Motor neuron (in vitro differentiated cells): ENCODE measurements at regions not wholly inside any gene's neighbourhood (a gene's known extent, or its start where the extent isn't known, plus 50 kb on each side); places are given as distances from the start of the nearest gene placed in this dataset.

Source experiments
- ATAC-seq, 8 experiments: fragments of 200-7000 bp; cut with Tn5 transposase; replicated peaks in 6 of 8; 2 replicates each; pipeline ENCODE4 v1.8.0; 2021; ENCODE audit warnings: mild to moderate bottlenecking in 8 of 8, moderate library complexity in 8 of 8
- H3K27ac ChIP-seq, 2 donors: fragments of 250-450 bp; sonication (Bioruptor Pico); 2 replicates each; pipeline ENCODE4 v1.9.0; 2021; ENCODE audit warnings: antibody characterized with exemption in 2 of 2, mild to moderate bottlenecking in 2 of 2, moderate library complexity in 1 of 2
- H3K4me1 ChIP-seq, 2 donors: fragments of 250-450 bp; sonication (Bioruptor Pico); replicated peaks in 1 of 2; 2 replicates each; pipeline ENCODE4 v1.6.1; 2021; ENCODE audit warnings: antibody characterized with exemption in 2 of 2, mild to moderate bottlenecking in 2 of 2, moderate library complexity in 1 of 2
- H3K4me3 ChIP-seq, 5 donors: fragments of 250-450 bp; sonication (Bioruptor Pico); 2 replicates each; pipeline ENCODE4 v1.9.0; 2021; ENCODE audit warnings: antibody characterized with exemption in 5 of 5, mild to moderate bottlenecking in 5 of 5, moderate library complexity in 4 of 5
- WGBS, 10 experiments: fragments of 450-650 bp; shearing (Covaris generic); methylation state at CpG; one replicate each; pipeline ENCODE4 v1.0.0; 2022; 5-methylcytosine and 5-hydroxymethylcytosine counted together
- in situ Hi-C, 9 experiments: fragments of 400-800 bp; cut with MboI; loops; one replicate each; pipeline ENCODE4 v1.15.0; 2021; ENCODE audit warnings: low sequenced_read_pairs in 9 of 9, low pct_unique_long_range_greater_than_20kb in 2 of 9; ENCODE audit not compliant: unreplicated experiment in 9 of 9

- WGBS, 10 experiments = 17 to 100% (median 80%) methylated on average over 1 to 4 of the region's 4 CpGs; no CpG with 5 or more reads in 1 of the 10 experiments
- in situ Hi-C loops = no loop called here
- H3K4me3 ChIP-seq = no peak overlapping the region
- peaks cover 0 to 4% of the 10 kb centered on the region in 2 donors for H3K4me1 ChIP-seq
- peak in 5 of 8 experiments; percentile 26 to 68 (median 36) for ATAC-seq
- no peak overlapping the region for H3K27ac ChIP-seq
Measured at GRCh38 chr13:105147461-105147860, 1388.0 kb downstream of the EFNB2 start.

- no peak for ATAC-seq
- no peak overlapping the region for H3K27ac ChIP-seq
- WGBS, 10 experiments = 3 to 96% (median 75%) methylated on average over 1 to 3 of the region's 3 CpGs
- no peak overlapping the region for H3K4me3 ChIP-seq
- in situ Hi-C loops = no loop called here
- H3K4me1 ChIP-seq = no peaks in the 10 kb centered on the region
Measured at GRCh38 chr13:105144936-105145335, 1390.5 kb downstream of the EFNB2 start.

GRCh38 chr13:105144020-105144419 is 1391.4 kb downstream of the EFNB2 start:
- in situ Hi-C loops = no loop called here
- ATAC-seq = no peak

GRCh38 chr13:105142556-105142955 is 1392.9 kb downstream of the EFNB2 start:
- WGBS, 10 experiments = 0 to 100% (median 52%) methylated on average over 1 to 2 of the region's 2 CpGs
- no peak for ATAC-seq
- H3K27ac ChIP-seq = no peak overlapping the region
- no peaks in the 10 kb centered on the region for H3K4me1 ChIP-seq
- in situ Hi-C loops = no loop called here
- H3K4me3 ChIP-seq = no peak overlapping the region

More at GRCh38 chr13:105144020-105144419, 1391.4 kb downstream of the EFNB2 start:
- Histone ChIP-seq H3K4me1 (no peaks in the 10 kb centered on the region), H3K4me3 (no peak overlapping the region), H3K27ac (no peak overlapping the region)
- WGBS, 10 experiments = 20 to 96% (median 90%) methylated on average over 2 to 3 of the region's 3 CpGs; no CpG with 5 or more reads in 5 of the 10 experiments

GRCh38 chr13:105139380-105140285 is 1395.8 kb downstream of the EFNB2 start:
- no peak overlapping the region for H3K4me3 ChIP-seq
- in situ Hi-C loops = no loop called here
- H3K27ac ChIP-seq = no peak overlapping the region
- H3K4me1 ChIP-seq = no peaks in the 10 kb centered on the region
- WGBS, 10 experiments = 10 to 96% (median 79%) methylated on average over 4 to 19 of the region's 20 CpGs; no CpG with 5 or more reads in 1 of the 10 experiments
- peak in 3 of 8 experiments; percentile 47 to 92 (median 92) for ATAC-seq

GRCh38 chr13:105139048-105139379 is 1396.4 kb downstream of the EFNB2 start:
- 100% methylated on average over 1 to 3 of the region's 3 CpGs; no CpG with 5 or more reads in 6 of the 10 experiments for WGBS, 10 experiments
- no peak for ATAC-seq
- Histone ChIP-seq H3K27ac (no peak overlapping the region), H3K4me3 (no peak overlapping the region), H3K4me1 (no peaks in the 10 kb centered on the region)
- in situ Hi-C loops = no loop called here

- ATAC-seq = no peak
- 0 to 83% (median 75%) methylated on average over 1 to 3 of the region's 3 CpGs; no CpG with 5 or more reads in 2 of the 10 experiments for WGBS, 10 experiments
- in situ Hi-C loops = no loop called here
- H3K27ac ChIP-seq = no peak overlapping the region
- no peaks in the 10 kb centered on the region for H3K4me1 ChIP-seq
- H3K4me3 ChIP-seq = no peak overlapping the region
Measured at GRCh38 chr13:105135852-105136615, 1399.4 kb downstream of the EFNB2 start.

- Histone ChIP-seq H3K4me1 (no peaks in the 10 kb centered on the region), H3K4me3 (no peak overlapping the region), H3K27ac (no peak overlapping the region)
- ATAC-seq = no peak
- in situ Hi-C loops = no loop called here
- WGBS, 10 experiments = 40 to 92% (median 64%) methylated on average over 1 to 2 of the region's 2 CpGs; no CpG with 5 or more reads in 3 of the 10 experiments
Measured at GRCh38 chr13:105127732-105128131, 1407.7 kb downstream of the EFNB2 start.

GRCh38 chr13:105121221-105121620 is 1414.2 kb downstream of the EFNB2 start:
- in situ Hi-C loops = no loop called here
- Histone ChIP-seq H3K4me3 (no peak overlapping the region), H3K27ac (no peak overlapping the region), H3K4me1 (no peaks in the 10 kb centered on the region)
- 0 to 95% (median 72%) methylated on average over 1 to 4 of the region's 4 CpGs; no CpG with 5 or more reads in 1 of the 10 experiments for WGBS, 10 experiments
- ATAC-seq = no peak

GRCh38 chr13:105118426-105118985 is 1417.0 kb downstream of the EFNB2 start:
- no peak for ATAC-seq
- H3K4me1 ChIP-seq = no peaks in the 10 kb centered on the region
- in situ Hi-C loops = no loop called here
- H3K27ac ChIP-seq = no peak overlapping the region
- H3K4me3 ChIP-seq = no peak overlapping the region

GRCh38 chr13:105116966-105117365 is 1418.5 kb downstream of the EFNB2 start:
- no peak overlapping the region for H3K4me3 ChIP-seq
- in situ Hi-C loops = no loop called here
- no peak overlapping the region for H3K27ac ChIP-seq
- ATAC-seq = no peak
- no peaks in the 10 kb centered on the region for H3K4me1 ChIP-seq

- ATAC-seq = no peak
- no peak overlapping the region for H3K4me3 ChIP-seq
- 29 to 100% (median 85%) methylated on average over 1 to 4 of the region's 4 CpGs; no CpG with 5 or more reads in 2 of the 10 experiments for WGBS, 10 experiments
- no peak overlapping the region for H3K27ac ChIP-seq
- no peaks in the 10 kb centered on the region for H3K4me1 ChIP-seq
- in situ Hi-C loops = no loop called here
Measured at GRCh38 chr13:105112561-105112960, 1422.9 kb downstream of the EFNB2 start.

GRCh38 chr13:105107781-105108180 is 1427.7 kb downstream of the EFNB2 start:
- H3K27ac ChIP-seq = no peak overlapping the region
- 0 to 90% (median 30%) methylated on average over 1 to 3 of the region's 3 CpGs; no CpG with 5 or more reads in 3 of the 10 experiments for WGBS, 10 experiments
- in situ Hi-C loops = no loop called here
- H3K4me3 ChIP-seq = no peak overlapping the region
- ATAC-seq = no peak
- H3K4me1 ChIP-seq = no peaks in the 10 kb centered on the region
